HL-60 (cell line): ENCODE measurements at regions not wholly inside any gene's neighbourhood (a gene's known extent, or its start where the extent isn't known, plus 50 kb on each side); places are given as distances from the start of the nearest gene placed in this dataset.
"Not testable (repeated sequence)": the region's sequence is repeated elsewhere in the genome, so short reads cannot be mapped to it uniquely, and the experiment has no call there.

ENCODE experiments used
- DNase-seq, 2 experiments: peaks; one replicate each; pipeline ENCODE4 v3.0.0-alpha.2; 2010 to 2020; ENCODE audit warnings: low read depth in 1 of 2, low spot score in 1 of 2
- H3K27ac ChIP-seq: fragments of 250-450 bp; sonication (Bioruptor Pico); replicated peaks from 2 replicates; pipeline ENCODE4 v1.5.1; 2020; ENCODE audit warnings: mild to moderate bottlenecking, moderate library complexity
- H3K27me3 ChIP-seq: fragments of 250-450 bp; sonication (Bioruptor Pico); 2 replicates; pipeline ENCODE4 v1.5.1; 2021; ENCODE audit warnings: mild to moderate bottlenecking, moderate library complexity; ENCODE audit not compliant: insufficient read depth, poor library complexity, severe bottlenecking
- H3K4me3 ChIP-seq: replicated peaks from 2 replicates; pipeline ENCODE4 v1.5.1; 2011; ENCODE audit warnings: mild to moderate bottlenecking, control low read depth, low read length; ENCODE audit not compliant: insufficient read depth
- CTCF ChIP-seq: IDR thresholded peaks from one replicate; pipeline ENCODE4 v1.5.1; 2011; ENCODE audit warnings: low read length, control low read depth, inconsistent platforms; ENCODE audit not compliant: insufficient read depth
- GABPA ChIP-seq: IDR thresholded peaks from 2 replicates; pipeline ENCODE4 v1.6.1; 2012; ENCODE audit warnings: low read depth
- POLR2AphosphoS5 ChIP-seq: IDR thresholded peaks from 2 replicates; pipeline ENCODE4 v1.6.1; 2012; ENCODE audit warnings: low read depth
- REST ChIP-seq: IDR thresholded peaks from 2 replicates; pipeline ENCODE4 v1.6.1; 2012; ENCODE audit warnings: low read depth; ENCODE audit not compliant: insufficient replicate concordance
- SPI1 ChIP-seq: IDR thresholded peaks from 2 replicates; pipeline ENCODE4 v1.6.1; 2012; ENCODE audit warnings: low read depth, mild to moderate bottlenecking, borderline replicate concordance

- TF ChIP-seq GABPA, result no peak
- Histone ChIP-seq H3K27ac (no peak overlapping the region), H3K4me3 (no peak overlapping the region), H3K27me3 (no peaks in the 10 kb centered on the region)
- no peak for DNase-seq
Observed at GRCh38 chr2:199186301-199186751, 271.4 kb downstream of the SATB2 start.

GRCh38 chr2:199185174-199185573 is 272.6 kb downstream of the SATB2 start:
- not testable (repeated sequence) for DNase-seq, H3K27ac ChIP-seq, H3K4me3 ChIP-seq, H3K27me3 ChIP-seq

- no peaks in the 10 kb centered on the region for H3K27me3 ChIP-seq
- no peak for TF ChIP-seq SPI1
- no peak for TF ChIP-seq POLR2AphosphoS5
- TF ChIP-seq CTCF, result no peak
- TF ChIP-seq GABPA, result no peak
- TF ChIP-seq REST, result no peak
- H3K27ac ChIP-seq, result no peak overlapping the region
- H3K4me3 ChIP-seq, result no peak overlapping the region
- no peak for DNase-seq
Observed at GRCh38 chr2:199163613-199164458, 293.9 kb downstream of the SATB2 start.

GRCh38 chr2:199160677-199161465 is 296.9 kb downstream of the SATB2 start:
- Histone ChIP-seq H3K4me3 (no peak overlapping the region), H3K27me3 (peaks cover 4% of the 10 kb centered on the region), H3K27ac (no peak overlapping the region)
- DNase-seq, result no peak
- no peak for TF ChIP-seq GABPA

- no peak overlapping the region for H3K4me3 ChIP-seq
- no peak overlapping the region for H3K27ac ChIP-seq
Observed at GRCh38 chr2:199160081-199160480, 297.7 kb downstream of the SATB2 start.

More at GRCh38 chr2:199160081-199160480, 297.7 kb downstream of the SATB2 start:
- TF ChIP-seq GABPA (no peak), REST (no peak), POLR2AphosphoS5 (no peak), CTCF (no peak), SPI1 (no peak)
- H3K27me3 ChIP-seq, result peaks cover 5% of the 10 kb centered on the region
- DNase-seq, result no peak
